Bronchial epithelial cell (primary cell): ENCODE measurements at regions not wholly inside any gene's neighbourhood (a gene's known extent, or its start where the extent isn't known, plus 50 kb on each side); places are given as distances from the start of the nearest gene placed in this dataset.
A peak's percentile ranks its signal among the peaks of the same experiment; 100 is the strongest.

Experiments used
- DNase-seq: peaks from one replicate; pipeline ENCODE4 v3.0.0-alpha.2; 2010; ENCODE audit warnings: low read depth
- FAIRE-seq: peaks from 2 replicates; lab custom pipeline; 2011; peaks lifted over from hg19 to GRCh38; lab: Jason Lieb, UNC
- H3K27me3 ChIP-seq: 2 replicates; pipeline ENCODE4 v1.5.1; 2011; ENCODE audit warnings: low read length; ENCODE audit not compliant: control insufficient read depth, insufficient read depth
- H3K36me3 ChIP-seq: 2 replicates; pipeline ENCODE4 v1.5.1; 2011; ENCODE audit warnings: low read length; ENCODE audit not compliant: control insufficient read depth, insufficient read depth
- H3K4me3 ChIP-seq: 2 replicates; pipeline ENCODE4 v1.5.1; 2011; ENCODE audit warnings: mild to moderate bottlenecking, low read depth, low read length, control low read depth
- TF ChIP-seq, protein P1 (sequence below): IDR thresholded peaks from 2 replicates; pipeline ENCODE4 v1.5.1; 2011; ENCODE audit warnings: mild to moderate bottlenecking, moderate library complexity, low read length, control low read depth, inconsistent platforms; ENCODE audit not compliant: insufficient read depth, severe bottlenecking

DNA sequence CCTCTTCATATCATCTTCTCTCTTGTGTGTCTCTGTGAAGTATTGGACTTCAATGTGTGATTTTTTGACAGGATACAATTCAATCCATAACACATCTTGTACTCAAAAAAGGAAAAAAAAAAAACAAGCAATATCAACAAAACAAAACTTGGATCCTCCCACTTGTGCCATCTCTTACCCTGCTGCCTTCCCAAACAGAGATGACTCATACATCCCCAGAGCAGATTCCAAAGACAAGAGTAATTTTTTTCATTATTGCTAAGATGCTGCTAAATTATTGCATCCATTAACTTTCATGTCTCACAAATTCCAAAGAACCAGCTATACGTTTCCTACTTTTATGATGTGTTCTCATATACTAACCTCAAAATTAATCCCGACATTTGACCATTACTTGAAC is 479.2 kb downstream of the GBA3 start:
- FAIRE-seq: no peak
- Histone ChIP-seq H3K4me3 (no peak overlapping the region), H3K27me3 (no peaks in the 10 kb centered on the region), H3K36me3 (no peaks in the 10 kb centered on the region)
- TF ChIP-seq, protein P1, sequence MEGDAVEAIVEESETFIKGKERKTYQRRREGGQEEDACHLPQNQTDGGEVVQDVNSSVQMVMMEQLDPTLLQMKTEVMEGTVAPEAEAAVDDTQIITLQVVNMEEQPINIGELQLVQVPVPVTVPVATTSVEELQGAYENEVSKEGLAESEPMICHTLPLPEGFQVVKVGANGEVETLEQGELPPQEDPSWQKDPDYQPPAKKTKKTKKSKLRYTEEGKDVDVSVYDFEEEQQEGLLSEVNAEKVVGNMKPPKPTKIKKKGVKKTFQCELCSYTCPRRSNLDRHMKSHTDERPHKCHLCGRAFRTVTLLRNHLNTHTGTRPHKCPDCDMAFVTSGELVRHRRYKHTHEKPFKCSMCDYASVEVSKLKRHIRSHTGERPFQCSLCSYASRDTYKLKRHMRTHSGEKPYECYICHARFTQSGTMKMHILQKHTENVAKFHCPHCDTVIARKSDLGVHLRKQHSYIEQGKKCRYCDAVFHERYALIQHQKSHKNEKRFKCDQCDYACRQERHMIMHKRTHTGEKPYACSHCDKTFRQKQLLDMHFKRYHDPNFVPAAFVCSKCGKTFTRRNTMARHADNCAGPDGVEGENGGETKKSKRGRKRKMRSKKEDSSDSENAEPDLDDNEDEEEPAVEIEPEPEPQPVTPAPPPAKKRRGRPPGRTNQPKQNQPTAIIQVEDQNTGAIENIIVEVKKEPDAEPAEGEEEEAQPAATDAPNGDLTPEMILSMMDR: no peak
- DNase-seq: peak; percentile 27

DNA sequence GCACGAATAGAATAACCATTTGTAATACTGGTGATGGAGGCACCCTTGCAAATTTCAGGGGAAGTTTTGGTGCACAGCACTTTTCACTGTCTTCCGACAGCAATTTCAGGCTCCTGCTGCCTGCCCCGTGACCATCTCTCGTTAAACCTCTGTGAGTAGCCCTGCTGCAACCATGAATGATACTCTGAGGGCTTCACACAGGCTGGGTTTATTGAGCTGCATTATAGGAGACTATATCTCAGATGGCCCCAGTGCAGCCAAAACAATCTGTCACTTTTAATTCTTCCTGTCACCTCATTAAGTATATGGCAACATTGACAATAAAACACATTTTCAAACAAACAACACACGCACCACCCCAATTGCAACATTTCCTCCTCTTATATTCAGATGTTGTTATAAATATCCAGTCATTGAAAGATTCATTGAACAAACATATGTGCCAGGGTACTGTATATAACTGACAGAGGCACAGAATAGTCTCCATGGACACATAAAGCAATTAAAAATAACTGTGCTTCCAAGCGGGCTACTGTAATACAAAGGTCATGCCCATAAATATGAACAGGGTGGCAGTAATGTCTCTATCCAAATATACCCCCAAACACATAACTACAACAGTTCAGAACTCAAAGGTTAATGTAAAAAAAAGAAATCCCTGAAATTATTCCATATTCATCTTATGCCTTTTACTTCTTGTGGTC is 477.0 kb downstream of the GBA3 start:
- FAIRE-seq: no peak

DNA sequence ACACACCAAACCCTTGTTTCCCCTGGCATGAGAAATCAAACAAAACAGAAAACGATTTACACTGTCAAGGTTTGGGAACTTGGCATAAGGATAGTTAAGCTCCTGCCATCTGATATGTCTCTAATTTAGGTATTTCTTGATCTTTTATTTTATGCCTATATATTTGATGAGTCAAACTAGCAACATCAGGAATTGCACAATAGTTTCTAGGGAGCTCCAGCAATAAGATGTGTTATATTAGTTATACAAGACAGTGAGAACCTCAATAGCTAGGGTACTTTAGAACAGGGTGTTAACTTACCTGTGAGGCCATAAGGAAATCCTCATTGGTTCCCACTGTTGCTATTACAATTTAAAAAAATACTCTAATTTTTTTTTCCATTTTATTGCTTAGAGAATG is 474.2 kb downstream of the GBA3 start:
- H3K36me3 ChIP-seq: no peaks in the 10 kb centered on the region
- H3K27me3 ChIP-seq: no peaks in the 10 kb centered on the region
- TF ChIP-seq, protein P1: no peak
- no peak overlapping the region for H3K4me3 ChIP-seq
- FAIRE-seq: no peak
- DNase-seq: peak; percentile 26

More for the DNA sequence above, 477.0 kb downstream of the GBA3 start:
- TF ChIP-seq, protein P1: no peak
- Histone ChIP-seq H3K36me3 (no peaks in the 10 kb centered on the region), H3K27me3 (no peaks in the 10 kb centered on the region), H3K4me3 (no peak overlapping the region)
- no peak for DNase-seq

DNA sequence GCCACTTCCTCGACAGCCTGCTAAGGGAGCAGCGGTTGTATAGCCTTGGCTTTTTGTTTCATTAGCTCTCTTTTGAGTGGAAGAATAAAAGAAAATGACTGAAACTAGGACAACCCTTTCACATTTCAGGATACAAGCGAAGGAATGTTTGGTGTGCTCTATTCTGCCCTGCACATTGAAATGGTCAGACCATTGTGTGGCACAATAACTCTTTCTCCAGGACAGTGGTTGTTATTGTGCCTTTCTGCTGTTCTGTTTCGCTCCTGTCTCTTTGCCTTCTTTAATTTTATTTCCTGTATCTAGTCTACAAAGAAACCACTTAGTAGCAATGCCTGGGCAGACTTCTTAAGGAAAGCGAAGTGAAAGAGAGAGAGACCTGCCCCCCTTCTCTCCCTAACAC is 473.7 kb downstream of the GBA3 start:
- Histone ChIP-seq H3K27me3 (no peaks in the 10 kb centered on the region), H3K4me3 (no peak overlapping the region), H3K36me3 (no peaks in the 10 kb centered on the region)
- FAIRE-seq (no peak), DNase-seq (no peak)
- TF ChIP-seq, protein P1: no peak

DNA sequence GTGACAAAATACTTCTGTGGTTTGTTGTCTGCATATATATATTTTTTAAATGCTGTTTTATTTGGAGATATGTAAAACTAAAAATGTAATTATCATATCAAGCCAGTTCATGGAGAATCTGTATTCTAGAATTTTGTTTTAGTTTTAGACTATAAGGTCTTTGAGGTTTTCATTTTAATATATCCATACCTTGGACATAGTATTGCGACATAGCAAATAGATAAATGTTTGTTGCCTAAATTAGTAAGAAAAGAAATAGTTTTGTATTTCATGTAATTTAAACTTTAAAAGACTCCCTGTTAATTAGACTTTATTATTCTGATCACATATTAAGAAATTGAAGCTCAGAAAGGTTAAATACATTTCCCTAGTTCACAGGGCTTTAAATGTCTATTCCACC is 472.9 kb downstream of the GBA3 start:
- DNase-seq (no peak), FAIRE-seq (no peak)
- TF ChIP-seq, protein P1: no peak
- H3K36me3 ChIP-seq: no peaks in the 10 kb centered on the region
- H3K27me3 ChIP-seq: no peaks in the 10 kb centered on the region
- H3K4me3 ChIP-seq: no peak overlapping the region
